Activated CD4-positive, alpha-beta T cell treated with anti-CD3 and anti-CD28 coated beads, Interleukin-10, Interleukin-2, amounts not matched to agents 100 ng/mL and 50 ng/mL, durations not matched to agents 16 hours and 8 hours (primary cell): ENCODE measurements at regions not wholly inside any gene's neighbourhood (a gene's known extent, or its start where the extent isn't known, plus 50 kb on each side); places are given as distances from the start of the nearest gene placed in this dataset.
"Not testable (repeated sequence)": the region's sequence is repeated elsewhere in the genome, so short reads cannot be mapped to it uniquely, and the experiment has no call there.

Source experiments
- DNase-seq: peaks from one replicate; pipeline ENCODE4 v3.0.0-alpha.2; 2020

GRCh38 chr18:1304392-1304992 lies 399.8 kb downstream of the ADCYAP1 start:
- DNase-seq = no peak

GRCh38 chr18:1306641-1307040 lies 402.0 kb downstream of the ADCYAP1 start:
- no peak for DNase-seq

GRCh38 chr18:1308686-1309085 lies 404.0 kb downstream of the ADCYAP1 start:
- no peak for DNase-seq

- no peak for DNase-seq
These were observed 406.7 kb downstream of the ADCYAP1 start for GRCh38 chr18:1311376-1311775.

- DNase-seq = not testable (repeated sequence)
These were observed 430.7 kb downstream of the ADCYAP1 start for GRCh38 chr18:1335345-1335744.

DNA sequence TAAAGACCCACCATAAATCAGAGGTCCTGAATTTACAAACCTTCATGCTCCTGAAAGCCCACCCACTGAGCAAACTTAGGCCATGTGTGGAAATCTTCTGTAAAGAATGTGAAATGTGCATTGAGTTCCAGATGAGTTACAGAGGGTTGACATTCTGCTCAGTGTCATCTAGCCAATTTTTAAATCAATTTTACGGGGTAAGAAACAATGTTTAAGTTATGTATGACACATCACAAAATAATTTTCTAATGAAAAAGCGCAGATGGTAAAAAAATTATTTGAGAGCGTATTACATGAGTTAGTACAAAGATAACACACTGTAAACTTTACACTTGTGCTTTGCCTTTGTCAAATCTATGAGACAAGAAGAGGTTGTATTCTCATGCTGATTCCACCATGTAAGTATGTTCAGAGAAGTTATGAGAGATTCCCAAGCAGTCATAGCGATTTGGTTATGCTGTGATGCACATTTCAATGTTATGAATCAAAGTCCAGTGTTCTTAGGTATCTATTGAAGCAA lies 446.3 kb downstream of the ADCYAP1 start:
- DNase-seq = no peak

- no peak for DNase-seq
These were observed 448.4 kb downstream of the ADCYAP1 start for GRCh38 chr18:1353025-1353424.

DNA sequence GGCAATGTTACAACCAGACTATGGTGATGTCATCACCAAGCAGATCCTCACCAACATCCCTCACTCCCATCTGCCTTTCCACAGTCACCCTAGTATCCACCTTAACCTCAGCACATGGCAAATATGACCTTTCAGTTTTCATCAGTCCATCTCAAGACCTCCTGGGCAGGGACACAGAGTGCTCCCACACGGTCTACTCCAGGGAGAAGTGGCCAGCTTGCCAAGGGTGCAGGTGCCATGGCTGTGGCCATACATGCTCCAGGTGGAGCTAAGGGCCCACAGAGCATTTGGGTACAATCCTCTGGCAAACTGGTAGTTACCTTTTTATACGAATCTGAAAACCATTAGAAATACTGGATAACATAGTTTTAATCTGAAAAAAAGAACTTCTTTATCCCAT lies 453.1 kb downstream of the ADCYAP1 start:
- no peak for DNase-seq

- no peak for DNase-seq
These were observed 457.3 kb downstream of the ADCYAP1 start for GRCh38 chr18:1361936-1362335.

GRCh38 chr18:1370552-1370951 lies 465.9 kb downstream of the ADCYAP1 start:
- DNase-seq = no peak

- DNase-seq = no peak
These were observed 467.1 kb downstream of the ADCYAP1 start for GRCh38 chr18:1371724-1372123.

DNA sequence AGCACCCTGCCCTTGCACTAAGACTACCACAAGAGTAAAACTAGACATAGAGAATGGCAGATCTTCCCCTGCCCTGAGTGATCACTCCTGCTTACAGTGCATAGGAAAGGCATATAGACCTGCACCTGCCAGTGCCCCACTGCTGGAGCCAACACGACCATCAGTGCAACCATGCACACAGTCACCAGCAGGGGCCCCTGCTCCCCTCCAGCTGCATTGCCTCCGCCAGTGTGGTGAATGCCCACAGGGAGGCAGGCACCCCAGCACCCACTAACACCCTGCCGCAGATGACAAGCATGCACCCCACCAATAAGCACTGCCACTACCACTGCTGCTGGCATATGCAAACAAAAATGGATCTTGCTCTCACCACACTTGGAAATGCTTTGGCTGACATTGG lies 478.8 kb downstream of the ADCYAP1 start:
- no peak for DNase-seq

DNA sequence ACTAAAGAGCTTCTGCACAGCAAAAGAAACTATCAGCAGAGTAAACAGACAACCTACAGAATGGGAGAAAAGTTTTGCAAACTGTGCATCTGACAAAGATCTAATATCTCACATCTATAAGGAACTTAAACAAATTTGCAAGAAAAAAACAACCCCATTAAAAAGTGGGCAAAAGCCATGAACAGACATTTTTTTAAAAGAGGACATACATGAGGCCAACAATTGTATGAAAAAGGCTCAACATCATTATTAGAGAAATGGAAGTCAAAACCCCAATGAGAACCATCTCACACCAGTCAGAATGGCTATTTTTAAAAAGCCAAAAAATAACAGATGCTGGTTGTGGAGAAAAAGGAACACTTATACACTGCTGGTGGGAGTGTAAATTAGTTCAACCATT lies 483.8 kb downstream of the ADCYAP1 start:
- DNase-seq = not testable (repeated sequence)

DNA sequence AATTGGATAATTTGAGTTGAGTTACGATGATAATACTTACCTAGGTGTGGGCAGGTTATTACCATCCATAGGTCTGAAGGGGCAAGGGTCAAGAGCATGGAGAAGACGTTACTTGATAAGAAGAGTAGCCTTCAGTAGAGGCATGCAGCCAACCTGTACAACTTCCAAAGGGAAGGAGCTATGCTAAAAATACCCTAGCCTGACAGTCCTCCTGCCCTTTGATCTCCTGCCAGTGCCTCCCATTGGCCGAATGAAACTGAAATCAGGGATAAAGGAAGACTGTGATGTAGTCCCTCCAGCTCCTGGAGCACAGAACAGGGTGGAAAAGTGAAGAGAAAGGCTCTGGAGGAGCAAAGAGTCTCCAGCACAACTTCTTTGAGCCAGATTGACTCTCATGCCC lies 487.4 kb downstream of the ADCYAP1 start:
- no peak for DNase-seq

DNA sequence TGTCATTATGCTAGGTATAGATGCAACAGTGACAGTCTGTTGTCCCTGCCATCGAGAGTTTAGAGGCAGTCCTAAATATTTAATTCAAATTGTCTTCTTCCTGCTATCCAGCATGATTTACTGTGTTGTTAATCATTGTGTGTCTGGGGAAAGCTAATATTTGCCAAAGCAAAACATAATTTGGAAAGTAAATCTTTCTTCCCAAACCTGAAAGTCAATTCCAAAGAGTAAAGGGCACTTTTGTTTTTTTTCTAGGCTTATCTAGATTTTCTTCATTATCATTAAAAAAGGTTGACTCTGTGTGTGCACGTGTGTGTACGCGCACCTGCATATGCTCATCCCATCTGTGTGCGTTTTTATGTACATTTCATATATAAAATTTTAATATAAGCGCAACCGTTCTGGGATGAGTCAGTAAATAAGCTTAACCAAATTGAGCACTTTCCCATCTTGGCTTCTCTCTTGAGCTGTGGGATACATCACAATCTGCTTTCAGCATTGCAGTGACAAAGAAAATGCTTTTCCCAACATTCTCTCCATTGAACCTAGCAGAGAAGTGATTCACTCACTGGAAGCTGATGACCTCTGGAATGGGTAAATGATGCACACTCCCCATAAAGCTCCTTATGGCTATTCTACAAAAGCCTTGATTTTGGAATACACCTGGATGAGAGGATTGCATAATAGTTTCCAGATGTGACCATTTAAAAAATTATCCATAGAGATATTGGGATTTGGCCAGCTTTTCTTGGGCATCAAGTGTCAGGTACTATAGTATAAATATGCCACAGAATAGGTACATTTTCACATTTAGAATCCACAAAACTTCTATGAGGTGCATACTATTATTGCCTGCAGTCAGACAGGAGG lies 488.4 kb downstream of the ADCYAP1 start:
- no peak for DNase-seq

DNA sequence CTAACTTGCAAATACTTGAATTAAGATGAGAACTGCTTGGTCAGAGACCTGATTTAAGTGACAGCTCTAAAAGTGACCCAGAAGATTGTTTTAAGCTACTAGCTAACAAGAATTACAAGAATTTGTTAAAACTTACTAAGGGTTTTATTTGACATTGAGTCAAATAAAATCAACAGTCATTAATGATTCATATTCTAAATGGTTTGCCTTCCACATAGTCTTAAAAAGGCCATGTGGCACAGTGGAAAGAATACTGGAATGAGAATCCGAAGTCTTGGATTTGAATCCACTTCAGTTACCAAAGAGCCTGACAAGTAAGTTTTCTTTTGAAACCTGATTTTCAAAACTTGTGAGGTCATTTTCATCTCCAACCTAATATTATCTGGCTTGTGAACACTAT lies 489.3 kb downstream of the ADCYAP1 start:
- DNase-seq = no peak

GRCh38 chr18:1394426-1394825 lies 489.8 kb downstream of the ADCYAP1 start:
- DNase-seq = no peak

GRCh38 chr18:1394966-1395365 lies 490.3 kb downstream of the ADCYAP1 start:
- DNase-seq = no peak

DNA sequence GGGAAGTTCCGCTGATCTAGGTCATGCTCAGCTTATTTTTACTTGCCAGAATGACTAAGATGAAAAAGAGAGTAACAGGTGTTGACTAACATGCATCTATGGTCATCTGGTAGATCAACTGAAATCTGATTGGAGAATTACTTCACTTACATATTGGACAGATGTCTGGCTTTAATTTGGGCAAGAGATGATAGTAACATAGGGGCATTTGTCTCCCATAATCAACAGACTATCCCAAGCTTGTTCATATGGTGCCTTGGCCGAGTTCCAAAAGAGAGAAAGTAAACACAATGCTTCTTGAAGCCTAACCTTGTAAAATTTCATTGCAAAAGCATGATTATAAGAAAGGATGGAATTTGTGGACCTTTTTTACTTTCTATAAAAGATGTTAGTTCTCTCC lies 503.7 kb downstream of the ADCYAP1 start:
- DNase-seq = no peak

GRCh38 chr18:1412655-1413322 lies 508.1 kb downstream of the ADCYAP1 start:
- DNase-seq = no peak

- DNase-seq = no peak
These were observed 508.6 kb downstream of the ADCYAP1 start for GRCh38 chr18:1413323-1413675.

DNA sequence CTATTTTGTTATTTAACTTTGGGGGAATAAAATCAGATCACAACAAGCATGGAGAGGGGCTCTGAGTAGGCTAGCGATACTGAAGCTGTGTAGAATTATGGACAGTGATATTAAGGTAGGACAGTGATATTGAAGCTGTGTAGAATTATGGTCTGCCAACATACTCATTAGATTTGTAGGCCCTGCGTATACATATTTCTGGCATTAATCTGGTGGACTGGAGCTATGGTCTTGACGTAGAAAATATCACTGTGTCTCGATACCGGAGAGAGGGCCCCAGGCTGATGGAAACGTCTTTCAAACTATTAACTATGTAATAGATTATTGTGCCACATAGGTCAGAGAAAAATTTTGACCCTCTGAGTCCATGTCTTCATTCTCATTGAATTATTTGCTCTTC lies 511.4 kb downstream of the ADCYAP1 start:
- no peak for DNase-seq

DNA sequence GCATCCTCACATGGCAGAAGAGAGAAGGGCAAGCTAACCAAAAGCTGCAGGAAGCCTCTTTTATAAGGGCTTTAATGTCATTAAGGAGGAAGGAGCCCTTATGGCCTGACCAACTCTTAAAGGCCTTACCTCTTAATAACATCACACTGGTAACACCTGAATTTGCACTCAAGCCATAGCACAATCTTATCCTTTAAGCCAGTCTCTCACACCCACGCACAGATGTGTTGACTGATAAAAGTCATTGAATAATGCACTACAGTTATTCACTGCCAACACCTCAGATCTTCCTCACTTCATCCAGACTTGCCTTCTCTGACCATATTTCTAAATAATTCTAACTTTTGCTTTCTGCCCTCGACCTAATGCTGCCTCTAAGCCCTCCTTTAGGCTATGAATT lies 516.8 kb downstream of the ADCYAP1 start:
- no peak for DNase-seq

- no peak for DNase-seq
These were observed 518.0 kb downstream of the ADCYAP1 start for GRCh38 chr18:1422634-1423033.
